AG04449 (cell line): ENCODE measurements at regions not wholly inside any gene's neighbourhood (a gene's known extent, or its start where the extent isn't known, plus 50 kb on each side); places are given as distances from the start of the nearest gene placed in this dataset.

ENCODE experiments used
- CTCF ChIA-PET: fragments of 350-600 bp; formaldehyde crosslinking; extraction: SDS; loops from one replicate; lab custom pipeline; 2021; ENCODE audit warnings: antibody characterized with exemption; lab: Yijun Ruan, JAX
- POLR2A ChIA-PET: fragments of 400-600, 350-600 bp; formaldehyde crosslinking; extraction: SDS; loops from one replicate; lab custom pipeline; 2020; ENCODE audit warnings: antibody characterized with exemption, inconsistent platforms; lab: Yijun Ruan, JAX
- DNase-seq: peaks from one replicate; pipeline ENCODE4 v3.0.0-alpha.2; 2010; ENCODE audit warnings: low read depth, low spot score
- H3K4me3 ChIP-seq: 2 replicates; pipeline ENCODE4 v1.5.1; 2011; ENCODE audit warnings: low read depth, mild to moderate bottlenecking, control low read depth, low read length
- CTCF ChIP-seq: IDR thresholded peaks from one replicate; pipeline ENCODE4 v1.5.1; 2011; ENCODE audit warnings: mild to moderate bottlenecking, moderate library complexity, low read length, control low read depth, inconsistent platforms; ENCODE audit not compliant: insufficient read depth; ENCODE audit errors: missing control alignments

GRCh38 chr10:20726381-20726780, 170.7 kb downstream of the NEBL start:
- TF ChIP-seq CTCF, result no peak
- ChIA-PET CTCF (no interaction called here), POLR2A (no interaction called here)
- H3K4me3 ChIP-seq, result no peak overlapping the region
- DNase-seq, result no peak

- ChIA-PET POLR2A (no interaction called here), CTCF (no interaction called here)
- TF ChIP-seq CTCF, result no peak
- H3K4me3 ChIP-seq, result no peak overlapping the region
- no peak for DNase-seq
These were observed 182.1 kb downstream of the NEBL start for GRCh38 chr10:20714979-20715378.

GRCh38 chr10:20714518-20714917, 182.6 kb downstream of the NEBL start:
- CTCF ChIA-PET, result no interaction called here
- POLR2A ChIA-PET, result no interaction called here
- no peak for DNase-seq
- no peak overlapping the region for H3K4me3 ChIP-seq
- TF ChIP-seq CTCF, result no peak

GRCh38 chr10:20713420-20713819, 183.7 kb downstream of the NEBL start:
- CTCF ChIA-PET, result no interaction called here

GRCh38 chr10:20712774-20713173, 184.3 kb downstream of the NEBL start:
- H3K4me3 ChIP-seq, result no peak overlapping the region
- DNase-seq, result no peak
- ChIA-PET POLR2A (no interaction called here), CTCF (no interaction called here)
- TF ChIP-seq CTCF, result no peak

More at GRCh38 chr10:20713420-20713819, 183.7 kb downstream of the NEBL start:
- no peak for TF ChIP-seq CTCF
- POLR2A ChIA-PET, result no interaction called here
- H3K4me3 ChIP-seq, result no peak overlapping the region
- DNase-seq, result no peak

- ChIA-PET CTCF (no interaction called here), POLR2A (no interaction called here)
- no peak overlapping the region for H3K4me3 ChIP-seq
- no peak for DNase-seq
- no peak for TF ChIP-seq CTCF
These were observed 187.4 kb downstream of the NEBL start for GRCh38 chr10:20709708-20710107.

- ChIA-PET POLR2A (no interaction called here), CTCF (no interaction called here)
- no peak for TF ChIP-seq CTCF
- H3K4me3 ChIP-seq, result no peak overlapping the region
- no peak for DNase-seq
These were observed 188.8 kb downstream of the NEBL start for GRCh38 chr10:20708305-20708704.
